Activated gamma-delta T cell (primary cell): ENCODE measurements at regions not wholly inside any gene's neighbourhood (a gene's known extent, or its start where the extent isn't known, plus 50 kb on each side); places are given as distances from the start of the nearest gene placed in this dataset.

Experiments
- DNase-seq: peaks from one replicate; lab custom pipeline; 2025; lab: John Stamatoyannopoulos, UW

- DNase-seq: no peak
Observed at GRCh38 chr3:101172516-101172915, 147.9 kb downstream of the IMPG2 start.

DNA sequence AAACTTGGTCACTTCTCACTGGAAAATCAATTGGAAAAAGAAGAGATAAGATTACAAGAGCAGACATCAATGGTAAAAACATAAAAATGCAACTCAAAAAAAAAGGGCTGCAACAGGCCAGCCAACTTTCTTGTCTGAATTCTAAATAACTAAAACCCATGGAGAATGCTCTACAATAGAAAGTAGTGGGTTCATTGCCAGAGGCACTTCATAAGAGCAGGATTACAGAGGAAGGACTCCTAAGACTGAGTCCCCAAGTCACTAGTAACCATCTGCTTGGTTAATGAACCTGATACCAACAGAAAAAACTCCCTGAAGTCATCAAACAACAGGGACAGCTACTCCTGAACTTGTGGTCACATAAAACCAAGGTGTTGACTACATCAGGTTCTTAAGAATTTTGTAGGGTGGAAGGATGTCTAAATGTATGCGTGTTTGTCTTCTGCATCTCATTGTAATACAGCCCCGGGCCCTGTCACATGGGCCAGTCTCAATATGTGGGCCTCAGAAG lies 148.6 kb downstream of the IMPG2 start:
- no peak for DNase-seq

- DNase-seq: no peak
Observed at GRCh38 chr3:101170806-101171558, 149.4 kb downstream of the IMPG2 start.

GRCh38 chr3:101170062-101170771 lies 150.2 kb downstream of the IMPG2 start:
- DNase-seq: no peak

DNA sequence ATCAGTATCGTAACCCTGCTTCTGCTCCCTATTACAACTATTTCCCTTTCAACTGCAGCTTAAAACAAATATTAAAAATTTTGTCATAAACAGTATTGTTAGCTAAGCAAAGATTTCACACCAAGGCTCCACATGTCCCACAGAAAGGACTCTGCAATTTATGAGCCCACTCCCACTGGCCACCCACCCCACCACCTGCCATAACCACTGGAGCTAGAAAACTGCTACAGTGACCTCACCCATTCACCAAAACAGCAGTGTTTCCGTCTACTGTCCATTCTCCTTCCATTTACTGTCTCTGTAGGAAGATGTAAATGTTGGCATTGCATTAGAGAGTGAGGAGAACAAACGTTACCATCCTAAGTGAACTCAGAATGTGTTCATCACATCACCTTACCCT lies 150.9 kb downstream of the IMPG2 start:
- no peak for DNase-seq

GRCh38 chr3:101167376-101167775 lies 153.0 kb downstream of the IMPG2 start:
- DNase-seq: no peak

DNA sequence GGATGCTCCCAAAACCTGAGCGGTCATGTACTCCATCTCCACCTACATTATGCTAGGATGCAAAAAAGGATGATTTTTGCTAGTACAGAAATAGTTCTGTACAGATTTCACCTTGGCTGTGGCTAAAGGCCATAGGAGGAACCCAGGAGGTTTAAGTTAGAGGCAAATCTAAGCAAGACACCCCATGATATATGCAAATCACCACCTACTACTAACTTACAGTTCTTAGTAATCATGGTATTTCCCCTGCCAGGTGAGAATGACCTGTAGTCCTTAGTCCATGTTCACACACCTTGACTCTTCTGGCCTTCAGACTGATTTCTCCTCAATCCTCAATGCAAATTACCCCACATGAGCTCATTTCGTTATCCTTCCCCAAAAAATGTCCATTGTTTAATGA lies 154.2 kb downstream of the IMPG2 start:
- no peak for DNase-seq

DNA sequence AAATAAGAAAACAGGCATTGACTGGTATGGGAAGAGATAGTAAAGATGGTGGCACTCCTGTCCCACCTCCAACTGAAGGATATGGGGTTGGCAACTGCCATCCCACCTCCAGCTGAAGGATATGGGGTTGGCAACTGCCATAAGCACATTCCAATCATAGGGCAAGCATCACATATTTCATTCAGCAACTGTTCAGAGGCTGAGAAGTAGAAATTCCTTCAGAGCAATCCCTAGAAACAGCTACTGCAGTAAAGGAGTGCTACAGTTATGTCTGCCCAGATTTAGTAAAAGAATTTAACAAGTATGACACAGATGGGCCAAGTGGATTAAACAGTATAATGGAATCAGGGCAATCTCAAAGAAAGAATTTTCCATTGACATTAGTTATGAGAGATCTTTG lies 156.8 kb downstream of the IMPG2 start:
- DNase-seq: no peak

GRCh38 chr3:101159478-101159877 lies 160.9 kb downstream of the IMPG2 start:
- DNase-seq: no peak

DNA sequence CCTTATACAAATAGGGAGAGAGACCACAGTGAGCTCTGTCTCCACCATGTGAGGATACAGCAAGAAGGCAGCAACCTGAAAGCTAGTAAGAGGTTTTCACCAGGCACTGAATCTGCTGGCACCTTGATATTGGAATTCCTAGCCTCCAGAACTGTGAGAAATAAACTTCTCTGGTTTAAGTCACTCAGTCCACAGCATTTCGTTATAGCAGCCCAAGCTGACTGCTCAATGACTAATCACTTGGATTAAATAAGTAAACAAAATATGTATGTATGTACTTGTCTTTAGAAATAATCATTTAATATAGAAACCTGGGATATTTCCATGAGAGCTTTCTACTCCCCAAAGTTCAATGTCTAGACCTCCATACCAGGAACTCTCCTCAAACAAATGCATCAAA lies 162.0 kb downstream of the IMPG2 start:
- DNase-seq: no peak

- no peak for DNase-seq
Observed at GRCh38 chr3:101156787-101157345, 163.5 kb downstream of the IMPG2 start.

DNA sequence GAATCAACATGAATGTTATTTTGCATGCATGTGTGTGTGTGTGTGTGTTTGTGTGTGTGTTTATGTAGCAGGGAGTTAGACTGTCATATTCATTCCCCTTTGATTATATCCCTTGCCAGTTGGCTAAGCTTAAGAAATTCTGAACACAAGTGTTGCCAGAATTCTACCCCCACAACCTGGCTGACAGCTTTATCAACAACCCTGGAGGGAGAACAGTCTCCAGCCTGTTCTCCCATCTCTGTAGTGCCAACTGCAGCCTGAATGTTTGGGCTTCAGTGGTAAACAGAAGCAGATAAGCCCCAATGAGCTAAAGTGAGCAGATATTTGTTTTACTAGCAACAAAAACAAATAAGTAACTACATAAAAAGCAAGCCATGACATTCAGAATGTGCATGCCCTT lies 162.6 kb upstream of the ABI3BP start:
- no peak for DNase-seq

GRCh38 chr3:101154401-101154800 lies 161.2 kb upstream of the ABI3BP start:
- DNase-seq: no peak

GRCh38 chr3:101151286-101151913 lies 158.2 kb upstream of the ABI3BP start:
- DNase-seq: no peak

DNA sequence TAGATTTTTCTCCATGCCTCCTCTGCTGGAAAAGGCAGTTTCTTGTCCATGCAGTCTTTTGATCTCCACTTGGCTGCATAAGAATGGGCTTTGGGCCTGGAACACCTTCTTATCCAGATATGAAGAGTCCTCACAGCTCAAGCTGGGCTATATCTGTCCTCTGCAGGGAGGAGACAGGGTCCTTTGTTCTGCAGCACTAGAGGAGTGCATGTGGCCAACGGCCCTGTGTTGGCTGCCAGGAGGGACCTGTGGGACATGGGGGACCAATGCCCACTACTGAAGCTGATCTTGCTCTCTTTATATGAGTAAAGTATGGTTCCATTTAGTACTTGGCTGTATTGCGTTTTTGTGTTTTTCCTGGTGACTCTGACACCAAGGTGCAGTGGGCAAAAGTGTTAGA lies 157.3 kb upstream of the ABI3BP start:
- no peak for DNase-seq

DNA sequence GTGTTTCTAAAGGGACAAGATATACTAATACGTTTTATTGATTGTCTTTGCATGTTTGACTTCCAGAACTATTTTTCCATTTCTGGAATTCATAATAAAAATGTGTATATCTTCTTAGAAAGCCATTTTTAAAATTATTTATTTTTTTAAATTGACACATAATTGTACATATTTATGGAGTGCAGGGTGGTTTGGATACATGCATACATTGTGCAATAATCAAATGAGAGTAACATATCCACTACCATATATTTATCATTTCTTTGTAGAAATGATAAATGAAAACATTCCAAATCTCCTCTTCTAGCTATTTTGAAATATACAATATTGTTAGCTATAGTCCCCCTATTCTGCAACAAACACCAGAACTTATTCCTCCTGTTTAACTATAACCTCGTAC lies 156.5 kb upstream of the ABI3BP start:
- DNase-seq: no peak

DNA sequence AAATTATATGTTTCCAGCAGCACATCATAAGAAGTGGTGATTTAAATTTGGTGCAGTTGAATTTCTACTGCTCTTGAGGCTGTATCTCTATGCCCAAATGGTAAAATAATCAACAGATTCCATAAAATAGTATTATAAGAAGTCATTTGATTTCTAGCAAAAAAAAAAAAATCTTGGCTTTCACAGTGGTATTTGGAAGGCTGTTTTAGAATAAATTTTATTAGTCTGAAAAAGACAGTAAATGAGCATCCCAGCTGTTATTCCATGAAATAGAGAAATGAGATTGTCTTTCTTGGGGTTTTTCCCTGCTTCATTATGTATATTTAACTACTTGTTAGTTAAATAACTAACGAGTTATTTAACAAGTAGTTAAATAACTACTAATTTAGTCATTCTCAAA lies 156.0 kb upstream of the ABI3BP start:
- DNase-seq: no peak

DNA sequence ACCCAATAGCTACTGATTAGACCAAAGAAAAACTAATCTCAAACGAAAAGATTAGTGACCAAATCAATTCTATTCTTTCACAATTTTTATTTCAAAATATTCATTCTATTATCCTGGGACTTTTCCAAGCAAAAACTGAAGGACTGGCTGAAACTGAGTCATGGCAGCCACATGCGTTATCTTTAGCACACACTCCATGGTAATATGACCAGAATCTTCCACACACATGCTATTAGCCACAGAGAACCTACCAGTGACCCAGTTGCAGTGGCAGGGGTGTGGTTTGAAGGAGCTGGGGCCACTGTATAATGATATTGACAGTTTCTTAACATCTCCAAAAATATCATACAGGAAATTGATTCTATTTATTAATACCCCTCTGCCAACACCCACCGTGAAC lies 154.8 kb upstream of the ABI3BP start:
- DNase-seq: no peak

- no peak for DNase-seq
Observed at GRCh38 chr3:101146946-101147345, 153.7 kb upstream of the ABI3BP start.

- DNase-seq: no peak
Observed at GRCh38 chr3:101144105-101144504, 150.9 kb upstream of the ABI3BP start.

DNA sequence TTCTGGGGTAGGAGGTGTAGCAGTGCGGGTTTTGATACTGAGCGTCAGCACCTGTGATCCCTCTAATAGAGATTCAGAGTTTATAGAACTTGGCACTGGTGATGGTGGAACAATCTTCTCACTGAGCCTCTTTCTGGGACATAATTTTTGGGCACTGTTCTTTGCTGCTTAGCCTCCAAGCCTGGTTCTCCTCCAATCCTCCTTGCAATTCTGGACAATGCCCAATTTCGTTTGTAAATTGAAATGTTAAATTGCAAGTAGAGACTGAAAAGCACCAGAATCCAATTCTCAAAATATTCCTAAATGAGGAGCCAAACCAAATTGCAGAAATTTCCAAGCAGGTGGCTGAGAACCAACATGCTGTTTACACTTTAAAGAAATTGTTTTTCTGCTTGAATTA lies 149.8 kb upstream of the ABI3BP start:
- DNase-seq: no peak

DNA sequence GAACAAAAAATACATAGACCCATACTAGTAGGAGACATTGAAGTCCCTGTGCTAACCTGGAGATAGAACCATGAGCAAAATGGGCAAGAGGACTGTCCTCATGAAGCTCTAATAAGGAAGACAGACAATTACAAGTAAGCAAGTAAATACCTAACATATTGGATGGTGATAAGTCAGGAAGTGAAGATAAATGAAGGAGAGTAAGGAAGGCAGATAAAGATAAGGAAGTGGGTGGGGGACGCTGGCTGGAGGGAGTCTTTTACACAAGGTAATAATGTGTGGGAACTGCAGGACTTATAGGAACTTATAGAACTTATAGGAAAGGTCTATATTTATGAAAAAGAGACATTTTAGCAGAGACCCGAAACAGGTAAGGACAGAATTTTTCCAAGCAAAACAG lies 148.9 kb upstream of the ABI3BP start:
- no peak for DNase-seq

DNA sequence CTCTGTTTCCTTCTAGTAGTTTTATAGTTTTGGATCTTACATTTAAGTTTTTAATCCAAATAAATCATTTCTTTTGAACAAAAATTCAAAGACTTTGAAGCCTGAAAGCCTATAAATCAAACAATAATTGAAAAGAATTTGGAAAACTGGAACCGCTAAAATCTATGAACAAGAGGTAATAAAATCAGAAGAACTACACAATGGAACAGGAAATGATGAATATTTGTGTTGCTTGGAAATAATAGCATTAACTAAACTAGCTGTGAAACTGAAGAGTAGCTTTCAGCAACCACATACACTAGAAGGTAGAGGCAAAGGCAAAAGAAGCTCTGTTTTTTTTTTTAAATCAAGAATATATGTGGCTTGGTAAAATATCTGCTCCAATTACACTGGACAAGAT lies 147.9 kb upstream of the ABI3BP start:
- DNase-seq: no peak
